ENCODE measurements at regions not wholly inside any gene's neighbourhood (a gene's known extent, or its start where the extent isn't known, plus 50 kb on each side); places are given as distances from the start of the nearest gene placed in this dataset.

DNA sequence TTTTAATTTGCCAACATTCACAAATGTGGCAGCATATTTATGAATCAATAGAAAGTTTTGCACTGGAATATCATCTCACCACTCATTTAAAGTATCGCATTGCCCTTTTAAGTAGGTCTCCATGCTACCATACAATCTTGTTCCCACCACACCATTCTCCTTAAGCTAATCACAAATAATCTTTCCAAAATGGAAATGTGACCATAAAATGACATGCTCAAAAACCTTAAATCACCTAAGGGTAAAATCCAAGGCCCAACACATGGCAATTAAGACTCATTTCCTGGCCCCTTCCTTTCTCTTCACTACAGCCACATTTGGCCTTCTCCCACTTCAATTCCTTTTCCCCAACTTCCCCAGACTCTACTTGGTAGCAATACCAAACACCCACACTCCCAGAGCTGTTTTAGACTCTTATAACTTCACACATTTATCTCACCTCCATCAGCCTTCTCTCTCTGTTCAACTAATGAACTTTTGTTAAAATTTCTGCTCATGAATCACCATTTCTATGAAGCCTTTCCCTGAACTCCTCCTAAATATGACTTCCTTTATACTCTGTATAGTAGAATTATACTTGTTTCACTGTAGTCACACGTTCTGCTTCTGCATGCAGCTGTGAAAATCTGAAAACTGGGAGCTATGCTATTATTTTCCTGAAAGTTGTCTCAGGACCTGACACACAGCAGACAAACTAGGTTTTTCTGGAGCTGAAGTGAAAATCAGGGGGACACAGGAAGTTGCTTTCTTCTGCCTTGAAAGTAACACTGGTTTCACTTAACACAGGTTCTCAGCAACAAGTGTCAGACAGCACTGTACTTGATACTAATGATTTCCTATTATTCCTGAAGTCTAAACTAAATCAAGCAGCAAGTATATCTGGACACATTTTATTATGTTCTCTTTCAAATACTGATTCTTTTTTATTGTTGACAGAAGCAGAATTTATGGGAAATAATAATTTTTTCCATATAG is 303.9 kb downstream of the ZEB2 start:
- Histone ChIP-seq H3K4me1 (peaks cover 0 to 7% (median 3%) of the 10 kb centered on the region in 3 donors), H3K9me3 (no peaks in the 10 kb centered on the region), H3K27ac (no peak overlapping the region), H3K4me3 (no peak overlapping the region), H3K27me3 (no peaks in the 10 kb centered on the region), H3K36me3 (no peaks in the 10 kb centered on the region)
- ATAC-seq (no peak), DNase-seq (no peak), FAIRE-seq (no peak)
- TF ChIP-seq CTCF (IDR thresholded peaks at IDR 0.05): no peak
- WGBS, 2 donors: 88 to 92% methylated on average over 2 of the region's 2 CpGs
- intact Hi-C loops (cut with DNase I): no loop called here

DNA sequence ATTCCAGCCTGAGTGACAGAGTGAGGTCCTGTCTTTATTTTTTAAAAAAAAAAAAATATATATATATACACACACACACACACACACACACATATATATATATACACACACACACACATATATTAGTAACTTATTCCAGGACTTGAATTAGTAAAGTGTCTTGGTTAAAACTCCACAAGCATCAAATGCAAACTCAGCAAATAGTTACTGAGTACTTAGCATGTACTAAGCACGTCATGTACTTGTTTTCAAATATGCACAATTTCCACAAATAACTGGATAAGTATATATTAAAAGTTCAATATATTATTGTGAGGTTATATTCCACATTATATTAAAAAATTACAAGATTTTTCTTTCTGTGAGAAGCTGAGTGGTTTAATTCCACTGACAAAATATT is 304.7 kb downstream of the ZEB2 start:
- Histone ChIP-seq H3K36me3 (no peaks in the 10 kb centered on the region), H3K9me3 (no peaks in the 10 kb centered on the region), H3K4me3 (no peak overlapping the region), H3K4me1 (peaks cover 0 to 7% (median 3%) of the 10 kb centered on the region in 3 donors), H3K27ac (no peak overlapping the region), H3K27me3 (no peaks in the 10 kb centered on the region)
- intact Hi-C loops (cut with DNase I): no loop called here
- ATAC-seq: no peak
- no peak for FAIRE-seq
- DNase-seq: no peak
- WGBS, 2 donors: 97% methylated on average over 1 of the region's 1 CpG
- no peak for TF ChIP-seq CTCF (IDR thresholded peaks at IDR 0.05)

- no peaks in the 10 kb centered on the region for H3K9me3 ChIP-seq
- FAIRE-seq: no peak
- WGBS, 2 donors: 94 to 98% methylated on average over 2 of the region's 2 CpGs
- H3K4me3 ChIP-seq: no peak overlapping the region
- H3K27ac ChIP-seq: no peak overlapping the region
- intact Hi-C loops (cut with DNase I): no loop called here
- ATAC-seq: no peak
- no peaks in the 10 kb centered on the region for H3K27me3 ChIP-seq
- no peaks in the 10 kb centered on the region for H3K36me3 ChIP-seq
- no peak for TF ChIP-seq CTCF (IDR thresholded peaks at IDR 0.05)
- peaks cover 0 to 7% (median 3%) of the 10 kb centered on the region in 3 donors for H3K4me1 ChIP-seq
- no peak for DNase-seq
These were observed 306.1 kb downstream of the ZEB2 start for GRCh38 chr2:144213797-144214196.

- FAIRE-seq (no peak), ATAC-seq (no peak), DNase-seq (no peak)
- Histone ChIP-seq H3K27me3 (no peaks in the 10 kb centered on the region), H3K36me3 (no peaks in the 10 kb centered on the region), H3K4me3 (no peak overlapping the region), H3K4me1 (no peaks in the 10 kb centered on the region), H3K27ac (no peak overlapping the region), H3K9me3 (no peaks in the 10 kb centered on the region)
- WGBS, 2 donors: 96% methylated on average over 4 of the region's 4 CpGs
- no peak for TF ChIP-seq CTCF (IDR thresholded peaks at IDR 0.05)
- intact Hi-C loops (cut with DNase I): no loop called here
These were observed 308.1 kb downstream of the ZEB2 start for GRCh38 chr2:144211826-144212225.

GRCh38 chr2:144211065-144211464 is 308.9 kb downstream of the ZEB2 start:
- ATAC-seq (no peak), FAIRE-seq (no peak), DNase-seq (no peak)
- Histone ChIP-seq H3K36me3 (no peaks in the 10 kb centered on the region), H3K27ac (no peak overlapping the region), H3K9me3 (no peaks in the 10 kb centered on the region), H3K4me3 (no peak overlapping the region), H3K27me3 (no peaks in the 10 kb centered on the region), H3K4me1 (no peaks in the 10 kb centered on the region)
- no peak for TF ChIP-seq CTCF (IDR thresholded peaks at IDR 0.05)
- WGBS, 2 donors: 93 to 96% methylated on average over 4 of the region's 4 CpGs
- intact Hi-C loops (cut with DNase I): no loop called here

Measured in pancreas (tissue), 10 donors.